HL-60 (cell line): ENCODE measurements at regions not wholly inside any gene's neighbourhood (a gene's known extent, or its start where the extent isn't known, plus 50 kb on each side); places are given as distances from the start of the nearest gene placed in this dataset.

Experiments
- DNase-seq, 2 experiments: peaks; one replicate each; pipeline ENCODE4 v3.0.0-alpha.2; 2010 to 2020; ENCODE audit warnings: low read depth in 1 of 2, low spot score in 1 of 2
- H3K27ac ChIP-seq: fragments of 250-450 bp; sonication (Bioruptor Pico); replicated peaks from 2 replicates; pipeline ENCODE4 v1.5.1; 2020; ENCODE audit warnings: mild to moderate bottlenecking, moderate library complexity
- H3K27me3 ChIP-seq: fragments of 250-450 bp; sonication (Bioruptor Pico); 2 replicates; pipeline ENCODE4 v1.5.1; 2021; ENCODE audit warnings: mild to moderate bottlenecking, moderate library complexity; ENCODE audit not compliant: insufficient read depth, poor library complexity, severe bottlenecking
- H3K4me3 ChIP-seq: replicated peaks from 2 replicates; pipeline ENCODE4 v1.5.1; 2011; ENCODE audit warnings: mild to moderate bottlenecking, control low read depth, low read length; ENCODE audit not compliant: insufficient read depth
- GABPA ChIP-seq: IDR thresholded peaks from 2 replicates; pipeline ENCODE4 v1.6.1; 2012; ENCODE audit warnings: low read depth
- POLR2AphosphoS5 ChIP-seq: IDR thresholded peaks from 2 replicates; pipeline ENCODE4 v1.6.1; 2012; ENCODE audit warnings: low read depth
- SPI1 ChIP-seq: IDR thresholded peaks from 2 replicates; pipeline ENCODE4 v1.6.1; 2012; ENCODE audit warnings: low read depth, mild to moderate bottlenecking, borderline replicate concordance
- TF ChIP-seq, protein P1 (sequence below): IDR thresholded peaks from 2 replicates; pipeline ENCODE4 v1.6.1; 2012; ENCODE audit warnings: low read depth; ENCODE audit not compliant: insufficient replicate concordance
- TF ChIP-seq, protein P2 (sequence below): IDR thresholded peaks from one replicate; pipeline ENCODE4 v1.5.1; 2011; ENCODE audit warnings: low read length, control low read depth, inconsistent platforms; ENCODE audit not compliant: insufficient read depth

DNA sequence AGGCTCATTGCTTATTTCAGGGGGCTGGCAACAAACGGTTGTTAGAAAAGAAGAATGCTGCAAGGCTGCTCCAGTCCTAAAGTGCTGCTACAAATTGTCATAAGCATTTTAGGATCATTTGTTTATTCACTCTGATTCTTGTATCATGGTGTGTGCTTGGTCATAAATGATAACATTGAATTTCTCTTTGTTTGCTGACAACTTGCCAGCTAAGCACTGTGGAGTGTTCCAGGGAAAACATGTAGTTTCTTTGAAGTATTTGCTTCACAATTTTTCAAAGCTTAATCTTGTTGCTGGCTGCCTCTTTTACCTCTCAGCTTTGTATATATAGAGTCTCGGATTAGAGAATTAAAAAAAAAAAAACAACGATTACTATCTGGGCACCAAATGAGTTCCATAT is 263.0 kb downstream of the PHF14 start:
- H3K27me3 ChIP-seq: no peaks in the 10 kb centered on the region
- no peak overlapping the region for H3K27ac ChIP-seq
- H3K4me3 ChIP-seq: no peak overlapping the region
- TF ChIP-seq GABPA (no peak), POLR2AphosphoS5 (no peak), SPI1 (no peak)
- TF ChIP-seq, protein P1, sequence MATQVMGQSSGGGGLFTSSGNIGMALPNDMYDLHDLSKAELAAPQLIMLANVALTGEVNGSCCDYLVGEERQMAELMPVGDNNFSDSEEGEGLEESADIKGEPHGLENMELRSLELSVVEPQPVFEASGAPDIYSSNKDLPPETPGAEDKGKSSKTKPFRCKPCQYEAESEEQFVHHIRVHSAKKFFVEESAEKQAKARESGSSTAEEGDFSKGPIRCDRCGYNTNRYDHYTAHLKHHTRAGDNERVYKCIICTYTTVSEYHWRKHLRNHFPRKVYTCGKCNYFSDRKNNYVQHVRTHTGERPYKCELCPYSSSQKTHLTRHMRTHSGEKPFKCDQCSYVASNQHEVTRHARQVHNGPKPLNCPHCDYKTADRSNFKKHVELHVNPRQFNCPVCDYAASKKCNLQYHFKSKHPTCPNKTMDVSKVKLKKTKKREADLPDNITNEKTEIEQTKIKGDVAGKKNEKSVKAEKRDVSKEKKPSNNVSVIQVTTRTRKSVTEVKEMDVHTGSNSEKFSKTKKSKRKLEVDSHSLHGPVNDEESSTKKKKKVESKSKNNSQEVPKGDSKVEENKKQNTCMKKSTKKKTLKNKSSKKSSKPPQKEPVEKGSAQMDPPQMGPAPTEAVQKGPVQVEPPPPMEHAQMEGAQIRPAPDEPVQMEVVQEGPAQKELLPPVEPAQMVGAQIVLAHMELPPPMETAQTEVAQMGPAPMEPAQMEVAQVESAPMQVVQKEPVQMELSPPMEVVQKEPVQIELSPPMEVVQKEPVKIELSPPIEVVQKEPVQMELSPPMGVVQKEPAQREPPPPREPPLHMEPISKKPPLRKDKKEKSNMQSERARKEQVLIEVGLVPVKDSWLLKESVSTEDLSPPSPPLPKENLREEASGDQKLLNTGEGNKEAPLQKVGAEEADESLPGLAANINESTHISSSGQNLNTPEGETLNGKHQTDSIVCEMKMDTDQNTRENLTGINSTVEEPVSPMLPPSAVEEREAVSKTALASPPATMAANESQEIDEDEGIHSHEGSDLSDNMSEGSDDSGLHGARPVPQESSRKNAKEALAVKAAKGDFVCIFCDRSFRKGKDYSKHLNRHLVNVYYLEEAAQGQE: no peak
- TF ChIP-seq, protein P2, sequence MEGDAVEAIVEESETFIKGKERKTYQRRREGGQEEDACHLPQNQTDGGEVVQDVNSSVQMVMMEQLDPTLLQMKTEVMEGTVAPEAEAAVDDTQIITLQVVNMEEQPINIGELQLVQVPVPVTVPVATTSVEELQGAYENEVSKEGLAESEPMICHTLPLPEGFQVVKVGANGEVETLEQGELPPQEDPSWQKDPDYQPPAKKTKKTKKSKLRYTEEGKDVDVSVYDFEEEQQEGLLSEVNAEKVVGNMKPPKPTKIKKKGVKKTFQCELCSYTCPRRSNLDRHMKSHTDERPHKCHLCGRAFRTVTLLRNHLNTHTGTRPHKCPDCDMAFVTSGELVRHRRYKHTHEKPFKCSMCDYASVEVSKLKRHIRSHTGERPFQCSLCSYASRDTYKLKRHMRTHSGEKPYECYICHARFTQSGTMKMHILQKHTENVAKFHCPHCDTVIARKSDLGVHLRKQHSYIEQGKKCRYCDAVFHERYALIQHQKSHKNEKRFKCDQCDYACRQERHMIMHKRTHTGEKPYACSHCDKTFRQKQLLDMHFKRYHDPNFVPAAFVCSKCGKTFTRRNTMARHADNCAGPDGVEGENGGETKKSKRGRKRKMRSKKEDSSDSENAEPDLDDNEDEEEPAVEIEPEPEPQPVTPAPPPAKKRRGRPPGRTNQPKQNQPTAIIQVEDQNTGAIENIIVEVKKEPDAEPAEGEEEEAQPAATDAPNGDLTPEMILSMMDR: no peak
- DNase-seq: no peak

DNA sequence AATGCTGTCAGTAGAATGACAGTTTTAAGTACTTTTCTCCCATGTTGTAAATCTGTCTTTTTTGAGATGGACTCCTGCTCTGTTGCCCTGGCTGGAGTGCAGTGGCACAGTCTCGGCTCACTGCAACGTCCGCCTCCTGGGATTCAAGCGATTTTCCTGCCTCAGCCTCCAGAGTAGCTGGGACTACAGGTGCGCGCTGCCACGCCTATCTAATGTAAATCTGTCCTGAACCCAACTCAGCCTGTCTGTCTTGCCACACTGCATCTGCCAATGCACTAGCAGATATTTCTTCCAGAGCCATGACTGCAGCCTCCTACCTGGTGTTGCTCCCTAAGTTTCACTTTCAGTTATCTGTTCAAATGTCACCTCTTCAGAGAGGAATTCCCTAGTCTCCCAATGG is 264.1 kb downstream of the PHF14 start:
- no peak for DNase-seq
- no peaks in the 10 kb centered on the region for H3K27me3 ChIP-seq
- H3K27ac ChIP-seq: no peak overlapping the region
- TF ChIP-seq, protein P1: no peak
- no peak for TF ChIP-seq GABPA
- no peak for TF ChIP-seq SPI1
- TF ChIP-seq POLR2AphosphoS5: no peak
- no peak overlapping the region for H3K4me3 ChIP-seq

DNA sequence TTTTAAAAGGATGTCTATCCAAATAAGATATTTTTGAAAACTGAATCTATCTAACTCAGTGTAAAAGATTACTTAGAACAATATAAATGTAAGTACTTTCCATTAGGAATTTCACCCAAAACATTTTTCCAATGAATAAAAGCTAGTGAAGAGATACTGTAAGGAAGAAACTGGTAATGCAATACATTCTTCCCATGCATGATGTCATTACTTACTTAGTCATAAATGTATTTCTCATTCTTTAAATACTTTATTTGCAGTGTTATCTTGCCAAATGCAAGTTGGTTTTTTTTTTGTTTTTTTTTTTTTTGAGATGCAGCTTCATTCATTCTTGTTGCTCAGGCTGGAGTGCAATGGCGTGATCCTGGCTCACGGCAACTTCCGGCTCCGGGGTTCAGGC is 265.6 kb downstream of the PHF14 start:
- no peak overlapping the region for H3K27ac ChIP-seq
- DNase-seq: no peak
- H3K27me3 ChIP-seq: no peaks in the 10 kb centered on the region
- TF ChIP-seq, protein P2: no peak
- TF ChIP-seq POLR2AphosphoS5 (no peak), GABPA (no peak), SPI1 (no peak)
- TF ChIP-seq, protein P1: no peak
- no peak overlapping the region for H3K4me3 ChIP-seq

DNA sequence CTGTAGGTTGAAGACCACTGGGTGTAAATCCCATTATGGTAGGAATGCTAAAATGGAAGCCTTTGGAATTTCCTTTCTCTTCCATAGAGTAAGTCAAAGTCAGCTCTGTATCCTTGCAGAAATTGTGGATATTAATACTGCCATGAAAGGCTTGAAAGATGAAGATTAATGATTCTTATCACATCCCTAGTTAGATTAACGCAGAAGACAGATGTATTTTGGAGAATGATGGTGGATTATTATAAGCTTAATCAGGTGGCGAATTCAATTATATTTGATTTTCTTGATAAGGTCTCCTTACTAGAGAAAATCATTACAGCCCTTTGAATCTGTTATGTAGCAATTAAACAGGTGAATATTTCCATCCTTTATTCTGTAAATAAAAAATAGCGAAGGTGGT is 270.1 kb downstream of the PHF14 start:
- Histone ChIP-seq H3K4me3 (no peak overlapping the region), H3K27ac (no peak overlapping the region), H3K27me3 (no peaks in the 10 kb centered on the region)
- DNase-seq: no peak
- TF ChIP-seq SPI1 (no peak), GABPA (no peak), POLR2AphosphoS5 (no peak)
- TF ChIP-seq, protein P2: no peak
- TF ChIP-seq, protein P1: no peak
